Esophagus squamous epithelium (tissue), 5 donors: ENCODE measurements at regions not wholly inside any gene's neighbourhood (a gene's known extent, or its start where the extent isn't known, plus 50 kb on each side); places are given as distances from the start of the nearest gene placed in this dataset.

ENCODE experiments used
- DNase-seq: peaks from one replicate; lab custom pipeline; 2025; lab: John Stamatoyannopoulos, UW
- H3K27ac ChIP-seq, 4 donors: fragments of 200-600 bp; sonication (generic); one replicate each; pipeline ENCODE4 v1.5.1; 2016 to 2019; ENCODE audit warnings: mild to moderate bottlenecking in 1 of 4
- H3K27me3 ChIP-seq, 4 donors: fragments of 200-600 bp; sonication (generic); 1 replicate in 3 of 4; 2 replicates in 1 of 4; pipeline versions ENCODE4 v1.5.1 to v1.6.0; 2017 to 2021; ENCODE audit warnings: antibody characterized with exemption in 1 of 4
- H3K36me3 ChIP-seq, 3 donors: fragments of 200-600 bp; sonication (generic); one replicate each; pipeline ENCODE4 v1.5.1; 2016 to 2019
- H3K4me1 ChIP-seq, 3 donors: fragments of 200-600 bp; sonication (generic); one replicate each; pipeline ENCODE4 v1.5.1; 2017 to 2019
- H3K4me3 ChIP-seq, 4 donors: fragments of 200-600 bp; sonication (generic); 1 replicate in 3 of 4; 2 replicates in 1 of 4; pipeline ENCODE4 v1.5.1; 2016 to 2019; ENCODE audit warnings: mild to moderate bottlenecking in 2 of 4, moderate library complexity in 1 of 4
- H3K9me3 ChIP-seq, 3 donors: fragments of 200-600 bp; sonication (generic); one replicate each; pipeline ENCODE4 v1.5.1; 2016 to 2019
- POLR2A ChIP-seq, 4 donors: fragments of 450-650 bp; IDR thresholded peaks; one replicate each; pipeline ENCODE4 v1.6.1; 2017; ENCODE audit warnings: antibody characterized with exemption in 4 of 4, mild to moderate bottlenecking in 4 of 4, moderate library complexity in 3 of 4
- WGBS, 2 donors: methylation state at CpG; one replicate each; pipeline ENCODE4 v1.1.5; 2018; 5-methylcytosine and 5-hydroxymethylcytosine counted together
- intact Hi-C: fragments of 100-400 bp; cut with DNase I; formaldehyde crosslinking; loops from one replicate; pipeline ENCODE4 v1.15.0; 2022
- TF ChIP-seq, protein P1 (sequence below), 6 experiments: fragments of 450-650 bp in 4 of 6; fragments of 200-600 bp in 2 of 6; sonication (generic) in 2 of 6; IDR thresholded peaks; one replicate each; pipeline ENCODE4 v1.5.1; 2016 to 2019; ENCODE audit warnings: antibody characterized with exemption in 6 of 6, mild to moderate bottlenecking in 4 of 6, moderate library complexity in 4 of 6
- donor health status: DM: yes; HTN: yes; CAD: no.

DNA sequence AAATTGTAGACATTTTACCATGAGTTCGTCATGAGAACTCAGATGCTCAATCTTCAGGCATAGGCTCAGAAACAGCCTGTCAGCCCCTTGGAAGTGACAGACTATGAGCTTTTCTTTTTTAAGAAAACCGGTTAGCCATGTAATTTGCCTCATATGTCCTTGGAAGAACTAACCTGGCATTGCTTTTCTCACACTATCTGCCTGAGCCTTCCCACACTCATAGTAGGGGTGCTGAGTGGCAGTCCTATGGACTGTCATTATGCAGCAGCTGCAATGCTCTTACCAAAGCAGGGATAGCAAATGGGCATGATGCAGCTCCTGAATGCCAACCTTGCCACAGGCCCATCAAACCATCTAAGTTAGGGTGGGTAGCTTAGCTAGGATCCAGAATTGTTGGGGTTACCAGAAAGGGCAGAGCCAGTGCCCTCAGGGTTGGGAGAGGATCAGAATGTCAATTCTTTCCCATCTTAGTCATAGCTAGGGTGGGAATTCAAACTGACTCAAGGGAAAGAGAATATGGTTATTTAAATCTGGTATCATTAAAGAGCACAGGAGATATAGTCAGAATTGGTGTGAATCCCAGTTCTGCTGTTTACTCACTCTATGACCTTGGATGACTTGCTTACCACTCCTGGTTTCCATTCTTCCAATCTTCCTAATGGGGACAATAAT, 230.6 kb upstream of the CPEB2 start:
- Histone ChIP-seq H3K27ac (peak overlapping the region in 3 of 4 donors; percentile 1 to 42 (median 32)), H3K36me3 (no peaks in the 10 kb centered on the region), H3K4me3 (no peak overlapping the region), H3K4me1 (peaks cover 5 to 33% (median 13%) of the 10 kb centered on the region in 3 donors), H3K27me3 (no peaks in the 10 kb centered on the region), H3K9me3 (no peaks in the 10 kb centered on the region)
- intact Hi-C loops = no loop called here
- no peak for DNase-seq
- 41 to 49% methylated on average over 2 of the region's 2 CpGs for WGBS, 2 donors
- TF ChIP-seq POLR2A (IDR thresholded peaks at IDR 0.05) = no peak
- TF ChIP-seq, protein P1, sequence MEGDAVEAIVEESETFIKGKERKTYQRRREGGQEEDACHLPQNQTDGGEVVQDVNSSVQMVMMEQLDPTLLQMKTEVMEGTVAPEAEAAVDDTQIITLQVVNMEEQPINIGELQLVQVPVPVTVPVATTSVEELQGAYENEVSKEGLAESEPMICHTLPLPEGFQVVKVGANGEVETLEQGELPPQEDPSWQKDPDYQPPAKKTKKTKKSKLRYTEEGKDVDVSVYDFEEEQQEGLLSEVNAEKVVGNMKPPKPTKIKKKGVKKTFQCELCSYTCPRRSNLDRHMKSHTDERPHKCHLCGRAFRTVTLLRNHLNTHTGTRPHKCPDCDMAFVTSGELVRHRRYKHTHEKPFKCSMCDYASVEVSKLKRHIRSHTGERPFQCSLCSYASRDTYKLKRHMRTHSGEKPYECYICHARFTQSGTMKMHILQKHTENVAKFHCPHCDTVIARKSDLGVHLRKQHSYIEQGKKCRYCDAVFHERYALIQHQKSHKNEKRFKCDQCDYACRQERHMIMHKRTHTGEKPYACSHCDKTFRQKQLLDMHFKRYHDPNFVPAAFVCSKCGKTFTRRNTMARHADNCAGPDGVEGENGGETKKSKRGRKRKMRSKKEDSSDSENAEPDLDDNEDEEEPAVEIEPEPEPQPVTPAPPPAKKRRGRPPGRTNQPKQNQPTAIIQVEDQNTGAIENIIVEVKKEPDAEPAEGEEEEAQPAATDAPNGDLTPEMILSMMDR (IDR thresholded peaks at IDR 0.05) = no peak

DNA sequence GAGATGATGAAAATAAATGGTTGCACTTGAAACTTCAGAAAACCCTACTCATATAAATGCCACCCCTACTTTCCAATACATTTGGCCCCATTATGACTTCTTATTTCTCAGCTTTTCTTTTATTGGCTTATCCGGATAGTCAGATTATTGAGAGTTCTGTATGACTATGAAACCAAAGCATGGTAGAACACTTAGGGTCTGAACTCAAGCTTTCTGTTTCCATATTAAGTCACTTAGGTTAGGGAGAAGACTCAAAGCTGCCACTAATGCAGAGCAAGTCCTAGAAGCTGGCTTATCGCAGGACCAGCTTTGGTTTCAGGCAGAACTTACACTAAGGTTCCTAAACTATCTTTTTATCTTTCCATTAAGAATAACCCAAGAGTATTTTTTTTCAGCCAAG, 229.9 kb upstream of the CPEB2 start:
- Histone ChIP-seq H3K27me3 (no peaks in the 10 kb centered on the region), H3K27ac (no peak overlapping the region), H3K4me3 (no peak overlapping the region), H3K4me1 (peaks cover 5 to 33% (median 13%) of the 10 kb centered on the region in 3 donors), H3K9me3 (no peaks in the 10 kb centered on the region), H3K36me3 (no peaks in the 10 kb centered on the region)
- WGBS, 2 donors = 91 to 95% methylated on average over 2 of the region's 2 CpGs
- TF ChIP-seq, protein P1 (IDR thresholded peaks at IDR 0.05) = no peak
- intact Hi-C loops = no loop called here
- no peak for DNase-seq

DNA sequence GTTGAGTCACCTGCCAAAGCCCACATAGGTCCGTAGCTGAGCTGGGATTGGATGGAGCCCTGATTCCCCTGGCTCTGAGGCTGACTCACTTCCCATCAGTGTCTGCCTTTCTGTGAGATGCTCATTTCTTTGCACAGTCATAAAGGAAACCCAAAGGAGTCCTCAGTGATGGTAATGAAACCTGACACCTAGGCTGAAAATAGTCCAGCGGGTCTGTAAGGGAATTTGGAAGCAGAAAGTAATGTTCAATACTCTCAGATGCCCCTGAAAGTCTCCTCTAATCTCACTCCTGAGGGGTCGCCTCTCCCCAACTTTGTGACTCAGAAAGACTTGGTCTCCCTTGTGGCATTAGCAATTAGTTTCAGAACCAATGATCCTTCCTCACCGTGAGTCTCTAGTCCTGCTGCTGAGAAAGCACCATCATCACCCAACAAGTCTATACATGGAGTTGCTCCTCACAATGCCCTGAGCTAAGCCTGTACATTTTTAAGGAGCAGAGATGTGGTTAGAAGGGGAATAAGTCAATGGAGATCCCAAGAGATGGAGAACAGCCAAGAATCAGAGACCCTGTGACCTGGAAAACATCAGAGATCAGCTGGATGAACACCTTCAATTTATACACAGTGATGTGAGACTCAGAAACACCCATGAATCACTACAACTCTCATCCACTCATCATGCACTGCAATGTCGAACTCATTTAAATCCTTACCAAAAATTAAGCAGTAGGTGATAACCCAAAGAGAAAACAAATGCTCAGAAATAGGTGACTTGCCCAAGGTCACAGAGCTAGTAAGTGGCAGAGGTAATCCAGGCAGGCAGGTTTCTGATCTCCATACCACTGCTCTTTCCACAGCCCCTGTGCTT, 219.0 kb upstream of the CPEB2 start:
- peaks cover 0 to 2% (median 0%) of the 10 kb centered on the region in 3 donors for H3K9me3 ChIP-seq
- intact Hi-C loops = no loop called here
- no peaks in the 10 kb centered on the region for H3K36me3 ChIP-seq
- no peak for TF ChIP-seq POLR2A (IDR thresholded peaks at IDR 0.05)
- DNase-seq = no peak
- 38 to 44% methylated on average over 5 of the region's 5 CpGs for WGBS, 2 donors
- no peak overlapping the region for H3K4me3 ChIP-seq
- H3K27me3 ChIP-seq = no peaks in the 10 kb centered on the region
- peaks cover 0 to 6% (median 0%) of the 10 kb centered on the region in 3 donors for H3K4me1 ChIP-seq
- no peak overlapping the region for H3K27ac ChIP-seq

DNA sequence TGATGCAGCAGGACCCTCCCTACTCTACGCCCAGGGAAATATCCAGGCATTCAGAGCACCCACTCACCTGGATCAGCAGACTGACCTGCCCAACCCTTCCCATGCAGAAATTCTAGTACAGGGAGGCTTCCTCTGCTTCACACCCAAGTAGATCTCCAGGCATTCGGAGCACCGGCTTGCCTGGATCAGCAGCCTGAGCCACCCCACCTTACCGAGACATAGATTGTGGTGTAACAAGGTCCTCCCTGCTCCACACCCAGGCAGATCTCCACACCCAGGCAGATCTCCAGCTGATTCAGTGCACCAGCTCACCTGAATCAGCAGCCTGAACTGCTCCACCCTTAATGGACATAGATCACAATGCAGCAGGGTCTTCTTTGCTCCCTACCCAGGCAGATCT, 215.1 kb upstream of the CPEB2 start:
- Histone ChIP-seq H3K4me3 (no peak overlapping the region), H3K9me3 (peaks cover 0 to 5% (median 0%) of the 10 kb centered on the region in 3 donors), H3K4me1 (peaks cover 0 to 6% (median 0%) of the 10 kb centered on the region in 3 donors), H3K27ac (peak overlapping the region in 3 of 4 donors; percentile 53 to 67 (median 63)), H3K27me3 (no peaks in the 10 kb centered on the region), H3K36me3 (no peaks in the 10 kb centered on the region)
- no peak for DNase-seq
- 0 to 33% methylated on average over 1 to 2 of the region's 4 CpGs for WGBS, 2 donors
- TF ChIP-seq POLR2A (IDR thresholded peaks at IDR 0.05) = no peak
- TF ChIP-seq, protein P1 (IDR thresholded peaks at IDR 0.05) = no peak
- intact Hi-C loops = no loop called here

DNA sequence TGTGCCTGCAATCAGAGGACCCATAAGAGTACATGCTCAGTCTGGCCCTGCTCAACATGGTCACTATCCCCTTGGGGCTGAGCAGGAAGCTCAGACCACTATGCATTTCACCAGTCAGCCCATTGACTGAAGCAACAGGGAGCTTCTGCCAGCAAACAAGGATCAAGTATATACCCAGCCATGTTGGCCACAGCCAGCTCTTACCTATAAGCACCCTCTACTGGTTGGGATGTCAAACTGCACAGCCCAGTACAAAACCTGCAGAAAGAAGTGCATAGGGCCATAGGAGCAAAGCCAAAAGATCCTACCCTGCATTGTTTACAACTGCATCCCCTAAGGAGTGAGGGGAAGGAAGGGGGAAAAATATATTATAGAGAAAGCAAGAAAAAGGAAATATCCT, 214.4 kb upstream of the CPEB2 start:
- no peak for DNase-seq
- Histone ChIP-seq H3K36me3 (no peaks in the 10 kb centered on the region), H3K9me3 (peaks cover 0 to 5% (median 0%) of the 10 kb centered on the region in 3 donors), H3K4me3 (no peak overlapping the region), H3K27ac (peak overlapping the region in 3 of 4 donors; percentile 53 to 67 (median 63)), H3K4me1 (peaks cover 0 to 6% (median 0%) of the 10 kb centered on the region in 3 donors), H3K27me3 (no peaks in the 10 kb centered on the region)
- intact Hi-C loops = no loop called here
- TF ChIP-seq, protein P1 (IDR thresholded peaks at IDR 0.05) = peak in 5 of 6 experiments; percentile 37 to 81 (median 51)
- no peak for TF ChIP-seq POLR2A (IDR thresholded peaks at IDR 0.05)
